ENCODE measurements at regions not wholly inside any gene's neighbourhood (a gene's known extent, or its start where the extent isn't known, plus 50 kb on each side); places are given as distances from the start of the nearest gene placed in this dataset.
A peak's percentile ranks its signal among the peaks of the same experiment; 100 is the strongest.

DNA sequence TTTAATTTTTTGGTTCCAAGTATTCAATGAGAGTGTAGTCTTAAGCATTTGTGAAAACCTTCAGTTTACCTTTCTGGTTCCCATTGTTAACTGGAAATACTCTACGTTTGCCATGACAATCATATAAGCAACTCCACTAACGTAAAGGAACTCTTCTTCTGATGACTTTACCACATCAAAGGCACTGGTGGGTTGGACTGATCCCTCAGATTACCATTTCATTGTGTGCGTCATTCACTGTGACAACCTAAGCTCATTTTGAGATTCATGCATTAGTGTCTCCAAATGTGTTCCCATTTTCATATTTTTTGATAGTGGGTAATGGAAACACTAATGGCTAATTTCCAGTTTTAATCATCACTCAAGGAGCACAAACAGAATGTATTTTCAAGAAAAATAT, 119.9 kb upstream of the COL1A2 start:
- no peak overlapping the region for H3K27ac ChIP-seq (ENCODE audit: low read depth, low read length)
- Mint-ChIP-seq H3K4me3 (no peak overlapping the region), H3K27ac (no peak overlapping the region), H3K36me3 (no peaks in the 10 kb centered on the region), H3K9me3 (peaks cover 0 to 1% (median 0%) of the 10 kb centered on the region in 5 donors), H3K27me3 (peaks cover 0 to 3% of the 10 kb centered on the region in 2 donors), H3K4me1 (no peaks in the 10 kb centered on the region)
- POLR2A ChIA-PET, result no interaction called here
- CTCF ChIA-PET, result no interaction called here
- H3K36me3 ChIP-seq (ENCODE audit: insufficient read depth, low read length), result no peaks in the 10 kb centered on the region
- no peaks in the 10 kb centered on the region for H3K9me3 ChIP-seq (ENCODE audit: low read length)
- no peaks in the 10 kb centered on the region for H3K4me1 ChIP-seq (ENCODE audit: insufficient read depth, low read length)
- no peak overlapping the region for H3K4me3 ChIP-seq (ENCODE audit: low read length)
- no peaks in the 10 kb centered on the region for H3K27me3 ChIP-seq (ENCODE audit: insufficient read depth, low read length, poor library complexity, severe bottlenecking)
- DNase-seq, result no peak

DNA sequence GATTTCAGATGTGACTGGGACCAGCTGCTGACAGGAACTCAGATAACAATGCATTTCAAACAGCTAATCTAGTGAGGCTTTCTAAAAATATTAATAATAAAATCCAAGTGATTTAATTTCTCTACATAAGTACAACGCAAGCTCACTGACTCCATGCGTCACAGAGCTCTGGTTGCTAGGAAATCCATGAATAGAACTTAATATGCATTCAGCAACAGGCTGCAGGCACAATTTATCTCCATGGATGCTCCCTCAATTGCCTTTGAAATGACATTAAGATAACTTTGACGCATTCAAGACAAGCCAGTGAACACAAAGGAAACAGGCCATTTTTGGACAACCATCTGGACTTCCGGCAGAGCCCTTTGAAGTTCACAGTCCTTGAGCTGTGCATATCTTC, 118.7 kb upstream of the COL1A2 start:
- Histone ChIP-seq H3K36me3 (ENCODE audit: insufficient read depth, low read length) (no peaks in the 10 kb centered on the region), H3K4me3 (ENCODE audit: low read length) (no peak overlapping the region), H3K4me1 (ENCODE audit: insufficient read depth, low read length) (no peaks in the 10 kb centered on the region), H3K9me3 (ENCODE audit: low read length) (no peaks in the 10 kb centered on the region), H3K27me3 (ENCODE audit: insufficient read depth, low read length, poor library complexity, severe bottlenecking) (no peaks in the 10 kb centered on the region), H3K27ac (ENCODE audit: low read depth, low read length) (no peak overlapping the region)
- Mint-ChIP-seq H3K36me3 (no peaks in the 10 kb centered on the region), H3K4me1 (no peaks in the 10 kb centered on the region), H3K4me3 (no peak overlapping the region), H3K27ac (no peak overlapping the region), H3K9me3 (peaks cover 0 to 1% (median 0%) of the 10 kb centered on the region in 5 donors), H3K27me3 (peaks cover 0 to 3% of the 10 kb centered on the region in 2 donors)
- POLR2A ChIA-PET, result no interaction called here
- DNase-seq, result no peak
- CTCF ChIA-PET, result no interaction called here

DNA sequence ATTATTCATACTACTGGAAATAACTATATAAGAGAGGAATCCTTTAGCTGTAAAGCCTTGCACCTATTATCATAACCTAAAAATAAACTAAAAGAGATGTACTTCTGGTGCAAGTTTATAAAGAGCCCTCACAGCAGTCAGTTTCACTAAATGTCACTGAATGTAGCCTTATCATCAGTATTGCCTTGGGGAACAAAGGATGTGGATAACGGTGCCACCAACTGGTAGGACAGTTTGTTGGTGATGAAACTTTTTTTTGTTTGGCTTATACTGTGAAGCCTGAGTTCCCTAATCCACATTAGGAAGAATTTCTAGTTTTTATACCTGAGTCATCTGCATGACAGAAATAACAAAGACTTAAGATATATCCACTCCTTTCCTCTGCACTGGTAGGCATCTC, 117.9 kb upstream of the COL1A2 start:
- Histone ChIP-seq H3K9me3 (ENCODE audit: low read length) (no peaks in the 10 kb centered on the region), H3K36me3 (ENCODE audit: insufficient read depth, low read length) (no peaks in the 10 kb centered on the region), H3K27me3 (ENCODE audit: insufficient read depth, low read length, poor library complexity, severe bottlenecking) (no peaks in the 10 kb centered on the region), H3K4me3 (ENCODE audit: low read length) (no peak overlapping the region), H3K4me1 (ENCODE audit: insufficient read depth, low read length) (no peaks in the 10 kb centered on the region), H3K27ac (ENCODE audit: low read depth, low read length) (no peak overlapping the region)
- ChIA-PET CTCF (no interaction called here), POLR2A (no interaction called here)
- DNase-seq, result no peak
- H3K4me1 Mint-ChIP-seq, result no peaks in the 10 kb centered on the region
- no peak overlapping the region for H3K27ac Mint-ChIP-seq
- H3K27me3 Mint-ChIP-seq, result peaks cover 0 to 3% of the 10 kb centered on the region in 2 donors
- H3K36me3 Mint-ChIP-seq, result no peaks in the 10 kb centered on the region
- no peak overlapping the region for H3K4me3 Mint-ChIP-seq
- H3K9me3 Mint-ChIP-seq, result peaks cover 0 to 1% (median 0%) of the 10 kb centered on the region in 5 donors

DNA sequence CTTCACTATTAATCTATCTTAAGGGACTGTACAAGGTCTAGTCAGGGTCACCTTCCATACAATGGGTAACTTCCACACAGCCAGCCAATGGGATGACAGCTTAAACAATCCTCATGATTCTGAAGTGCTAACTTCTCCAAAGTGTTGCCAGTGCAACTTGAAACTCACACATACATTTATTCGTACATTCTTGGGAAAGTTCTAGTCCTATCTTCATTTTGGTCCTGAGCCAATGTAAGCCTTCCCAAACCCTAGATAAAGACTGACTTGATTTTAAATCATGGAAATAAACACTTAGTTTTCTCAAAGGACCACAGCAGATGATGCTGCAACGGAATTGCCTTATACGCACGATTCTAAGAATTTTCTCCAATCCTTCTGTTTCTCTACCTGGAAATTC, 117.5 kb upstream of the COL1A2 start:
- DNase-seq, result no peak
- H3K9me3 Mint-ChIP-seq, result peaks cover 0 to 1% (median 0%) of the 10 kb centered on the region in 5 donors
- no peak overlapping the region for H3K27ac ChIP-seq (ENCODE audit: low read depth, low read length)
- no peaks in the 10 kb centered on the region for H3K9me3 ChIP-seq (ENCODE audit: low read length)
- POLR2A ChIA-PET, result no interaction called here
- H3K27ac Mint-ChIP-seq, result no peak overlapping the region
- no peaks in the 10 kb centered on the region for H3K36me3 ChIP-seq (ENCODE audit: insufficient read depth, low read length)
- H3K4me1 ChIP-seq (ENCODE audit: insufficient read depth, low read length), result no peaks in the 10 kb centered on the region
- H3K4me1 Mint-ChIP-seq, result no peaks in the 10 kb centered on the region
- peaks cover 0 to 3% of the 10 kb centered on the region in 2 donors for H3K27me3 Mint-ChIP-seq
- H3K4me3 Mint-ChIP-seq, result no peak overlapping the region
- no peaks in the 10 kb centered on the region for H3K36me3 Mint-ChIP-seq
- H3K27me3 ChIP-seq (ENCODE audit: insufficient read depth, low read length, poor library complexity, severe bottlenecking), result no peaks in the 10 kb centered on the region
- CTCF ChIA-PET, result no interaction called here
- H3K4me3 ChIP-seq (ENCODE audit: low read length), result no peak overlapping the region

DNA sequence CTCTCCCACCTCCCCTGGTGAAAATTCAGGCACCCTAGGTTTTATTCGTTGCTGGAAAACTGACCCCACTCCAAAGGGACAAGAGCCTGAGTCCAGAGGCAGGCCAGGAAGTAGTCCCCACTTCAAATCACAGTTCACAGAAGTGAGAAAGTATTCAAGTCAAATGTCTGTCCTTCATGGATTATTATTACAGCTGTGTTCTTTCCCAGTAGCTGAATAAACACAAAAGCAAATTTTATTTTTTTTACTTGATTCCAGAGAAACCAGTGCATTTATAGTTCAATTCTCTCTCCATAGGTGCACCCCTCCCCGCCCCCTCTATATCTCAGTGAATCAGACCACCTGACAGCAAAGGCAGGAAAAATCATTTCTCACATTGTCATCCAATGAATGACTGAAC, 113.8 kb upstream of the COL1A2 start:
- ChIA-PET POLR2A (no interaction called here), CTCF (no interaction called here)
- H3K4me3 ChIP-seq (ENCODE audit: low read length), result no peak overlapping the region
- no peaks in the 10 kb centered on the region for H3K4me1 Mint-ChIP-seq
- no peak overlapping the region for H3K27ac ChIP-seq (ENCODE audit: low read depth, low read length)
- no peaks in the 10 kb centered on the region for H3K27me3 ChIP-seq (ENCODE audit: insufficient read depth, low read length, poor library complexity, severe bottlenecking)
- H3K27ac Mint-ChIP-seq, result no peak overlapping the region
- H3K27me3 Mint-ChIP-seq, result peaks cover 3% of the 10 kb centered on the region in 2 donors
- H3K4me1 ChIP-seq (ENCODE audit: insufficient read depth, low read length), result no peaks in the 10 kb centered on the region
- H3K36me3 Mint-ChIP-seq, result no peaks in the 10 kb centered on the region
- H3K4me3 Mint-ChIP-seq, result peak overlapping the region in 1 of 7 donors; percentile 18
- H3K9me3 ChIP-seq (ENCODE audit: low read length), result no peaks in the 10 kb centered on the region
- H3K9me3 Mint-ChIP-seq, result peaks cover 0 to 3% (median 0%) of the 10 kb centered on the region in 5 donors
- no peaks in the 10 kb centered on the region for H3K36me3 ChIP-seq (ENCODE audit: insufficient read depth, low read length)
- no peak for DNase-seq

DNA sequence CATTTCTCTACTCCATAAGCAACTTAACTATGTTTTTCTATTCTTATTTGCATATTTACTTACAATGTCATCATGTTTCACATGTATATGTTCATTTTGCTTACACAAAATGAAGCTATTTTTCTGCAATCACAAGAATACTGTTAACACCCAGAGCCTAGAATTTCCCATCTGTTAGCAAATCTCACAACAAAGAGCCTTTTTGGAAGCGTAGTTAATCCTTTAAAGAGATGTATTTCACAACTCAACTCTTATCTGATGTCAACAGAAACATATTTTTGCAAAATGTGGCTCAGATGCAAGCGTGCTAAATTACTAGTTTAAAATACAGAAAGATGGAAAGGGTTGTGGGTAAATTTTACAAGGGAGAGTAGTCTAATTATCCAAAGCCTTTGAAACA, 110.6 kb upstream of the COL1A2 start:
- Histone ChIP-seq H3K9me3 (ENCODE audit: low read length) (no peaks in the 10 kb centered on the region), H3K4me1 (ENCODE audit: insufficient read depth, low read length) (no peaks in the 10 kb centered on the region), H3K27ac (ENCODE audit: low read depth, low read length) (no peak overlapping the region), H3K27me3 (ENCODE audit: insufficient read depth, low read length, poor library complexity, severe bottlenecking) (no peaks in the 10 kb centered on the region), H3K36me3 (ENCODE audit: insufficient read depth, low read length) (no peaks in the 10 kb centered on the region), H3K4me3 (ENCODE audit: low read length) (no peak overlapping the region)
- DNase-seq, result no peak
- Mint-ChIP-seq H3K27ac (no peak overlapping the region), H3K36me3 (no peaks in the 10 kb centered on the region), H3K27me3 (peaks cover 0 to 3% of the 10 kb centered on the region in 2 donors), H3K4me3 (no peak overlapping the region), H3K9me3 (peaks cover 0 to 3% (median 0%) of the 10 kb centered on the region in 5 donors), H3K4me1 (no peaks in the 10 kb centered on the region)
- ChIA-PET CTCF (no interaction called here), POLR2A (no interaction called here)

DNA sequence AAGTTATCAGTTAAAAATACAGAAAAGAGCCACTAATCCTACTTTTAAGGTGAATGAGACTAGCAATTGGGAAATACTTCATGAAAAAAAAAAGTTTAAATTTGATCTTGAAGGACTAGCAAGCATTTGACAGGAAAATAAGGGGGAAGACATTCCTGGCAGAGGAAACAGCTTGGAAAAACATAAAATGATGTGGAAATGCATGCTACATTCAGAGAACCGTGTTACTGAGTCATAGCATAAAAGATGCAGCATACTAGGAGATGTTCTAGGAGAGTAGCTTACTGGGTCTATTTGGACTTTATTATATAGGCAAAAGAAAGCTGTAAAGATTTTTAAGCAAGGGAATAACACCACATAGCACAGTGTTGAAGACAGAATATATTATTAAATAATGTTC, 108.6 kb upstream of the COL1A2 start:
- H3K9me3 ChIP-seq (ENCODE audit: low read length), result no peaks in the 10 kb centered on the region
- no peaks in the 10 kb centered on the region for H3K4me1 ChIP-seq (ENCODE audit: insufficient read depth, low read length)
- no peaks in the 10 kb centered on the region for H3K4me1 Mint-ChIP-seq
- no peak overlapping the region for H3K27ac ChIP-seq (ENCODE audit: low read depth, low read length)
- no peak overlapping the region for H3K4me3 Mint-ChIP-seq
- no peaks in the 10 kb centered on the region for H3K36me3 ChIP-seq (ENCODE audit: insufficient read depth, low read length)
- no peak overlapping the region for H3K4me3 ChIP-seq (ENCODE audit: low read length)
- DNase-seq, result no peak
- no peak overlapping the region for H3K27ac Mint-ChIP-seq
- peaks cover 0 to 3% of the 10 kb centered on the region in 2 donors for H3K27me3 Mint-ChIP-seq
- CTCF ChIA-PET, result no interaction called here
- peaks cover 0 to 3% (median 0%) of the 10 kb centered on the region in 5 donors for H3K9me3 Mint-ChIP-seq
- no peaks in the 10 kb centered on the region for H3K36me3 Mint-ChIP-seq
- H3K27me3 ChIP-seq (ENCODE audit: insufficient read depth, low read length, poor library complexity, severe bottlenecking), result no peaks in the 10 kb centered on the region
- POLR2A ChIA-PET, result no interaction called here

DNA sequence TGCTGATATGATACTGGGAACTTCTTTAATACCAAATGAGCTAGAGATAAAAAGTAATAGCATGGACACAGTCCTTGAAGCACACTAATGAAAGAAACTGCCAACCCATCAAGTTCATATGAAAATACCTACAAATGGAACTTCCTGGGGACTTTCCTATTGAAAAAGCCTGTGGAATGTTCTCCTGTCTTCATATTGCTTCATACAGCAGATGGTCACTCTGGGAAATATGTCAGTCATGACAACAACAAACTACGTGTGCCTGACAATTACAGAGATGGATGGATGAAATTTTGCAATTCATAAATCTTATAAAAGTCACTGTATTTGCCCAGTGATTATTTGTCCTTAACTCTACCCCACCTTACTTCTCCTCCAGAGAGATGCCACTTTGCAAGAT, 106.6 kb upstream of the COL1A2 start:
- no peak for DNase-seq
- no peaks in the 10 kb centered on the region for H3K27me3 Mint-ChIP-seq
- peaks cover 0 to 3% (median 0%) of the 10 kb centered on the region in 5 donors for H3K9me3 Mint-ChIP-seq
- Histone ChIP-seq H3K27ac (ENCODE audit: low read depth, low read length) (no peak overlapping the region), H3K4me1 (ENCODE audit: insufficient read depth, low read length) (no peaks in the 10 kb centered on the region), H3K4me3 (ENCODE audit: low read length) (no peak overlapping the region), H3K36me3 (ENCODE audit: insufficient read depth, low read length) (no peaks in the 10 kb centered on the region), H3K9me3 (ENCODE audit: low read length) (no peaks in the 10 kb centered on the region), H3K27me3 (ENCODE audit: insufficient read depth, low read length, poor library complexity, severe bottlenecking) (no peaks in the 10 kb centered on the region)
- no peak overlapping the region for H3K27ac Mint-ChIP-seq
- no peak overlapping the region for H3K4me3 Mint-ChIP-seq
- ChIA-PET POLR2A (no interaction called here), CTCF (no interaction called here)
- H3K36me3 Mint-ChIP-seq, result no peaks in the 10 kb centered on the region
- H3K4me1 Mint-ChIP-seq, result no peaks in the 10 kb centered on the region

DNA sequence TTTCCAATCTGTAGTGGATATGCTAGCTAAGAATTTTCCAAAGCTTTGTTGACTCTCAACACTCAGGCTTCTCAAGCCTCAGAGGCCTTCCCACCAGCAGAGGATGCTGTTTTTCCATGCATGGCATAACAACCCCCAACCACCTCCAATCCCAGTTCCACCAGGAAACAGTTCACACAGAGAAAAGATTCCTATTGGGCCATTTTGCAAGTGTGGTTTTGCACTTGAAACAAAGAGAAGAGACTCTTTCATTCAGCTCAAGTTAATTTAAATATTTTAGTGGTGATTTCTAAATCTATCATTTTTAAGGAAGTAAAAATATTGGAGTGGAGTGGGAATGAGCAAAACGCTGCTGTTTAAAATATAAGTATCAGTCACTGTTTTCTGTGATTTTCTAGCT, 105.6 kb upstream of the COL1A2 start:
- POLR2A ChIA-PET, result no interaction called here
- CTCF ChIA-PET, result no interaction called here
- no peaks in the 10 kb centered on the region for H3K36me3 ChIP-seq (ENCODE audit: insufficient read depth, low read length)
- no peak overlapping the region for H3K4me3 ChIP-seq (ENCODE audit: low read length)
- H3K27me3 ChIP-seq (ENCODE audit: insufficient read depth, low read length, poor library complexity, severe bottlenecking), result no peaks in the 10 kb centered on the region
- peaks cover 0 to 3% (median 0%) of the 10 kb centered on the region in 5 donors for H3K9me3 Mint-ChIP-seq
- no peaks in the 10 kb centered on the region for H3K4me1 Mint-ChIP-seq
- no peaks in the 10 kb centered on the region for H3K36me3 Mint-ChIP-seq
- no peak overlapping the region for H3K4me3 Mint-ChIP-seq
- no peak overlapping the region for H3K27ac Mint-ChIP-seq
- no peaks in the 10 kb centered on the region for H3K4me1 ChIP-seq (ENCODE audit: insufficient read depth, low read length)
- no peak overlapping the region for H3K27ac ChIP-seq (ENCODE audit: low read depth, low read length)
- H3K27me3 Mint-ChIP-seq, result no peaks in the 10 kb centered on the region
- DNase-seq, result no peak
- H3K9me3 ChIP-seq (ENCODE audit: low read length), result no peaks in the 10 kb centered on the region
